NCI-H1436 treated with DMSO at 0.1 percent for 48 hours (cell line): ENCODE measurements at regions not wholly inside any gene's neighbourhood (a gene's known extent, or its start where the extent isn't known, plus 50 kb on each side); places are given as distances from the start of the nearest gene placed in this dataset.
"Not testable (repeated sequence)": the region's sequence is repeated elsewhere in the genome, so short reads cannot be mapped to it uniquely, and the experiment has no call there.

Experiments used
- DNase-seq: peaks from one replicate; lab custom pipeline; 2025; lab: John Stamatoyannopoulos, UW

DNA sequence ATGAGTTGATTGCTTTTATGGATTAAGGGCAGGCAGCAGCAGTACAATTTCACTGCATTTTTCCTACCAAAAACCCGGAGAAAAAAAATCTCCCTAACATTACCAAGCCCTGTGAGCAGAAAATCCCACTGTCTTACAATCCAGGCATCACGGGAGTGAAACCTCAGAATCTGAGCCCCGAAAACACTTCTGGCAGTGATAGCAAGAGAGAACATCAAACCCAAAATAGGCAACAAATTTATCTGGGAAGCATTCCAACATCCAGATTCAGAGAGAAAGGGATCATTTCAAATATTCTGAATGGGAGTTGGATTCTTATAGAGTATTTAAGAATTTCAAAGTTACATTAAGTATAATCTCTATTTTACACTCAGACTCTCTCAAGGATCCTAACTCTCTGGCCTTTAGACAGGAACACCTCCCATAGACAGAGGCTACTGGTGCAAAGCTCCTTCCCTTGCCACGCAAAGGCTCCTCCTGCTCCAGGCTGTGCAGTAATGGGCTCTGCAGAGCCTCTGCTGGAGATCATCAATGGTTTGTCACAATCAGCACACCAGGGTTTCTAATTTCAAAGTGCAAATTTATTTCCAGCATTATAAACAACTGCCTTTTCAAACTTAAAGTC, 256.9 kb downstream of the PARM1 start:
- DNase-seq: no peak

DNA sequence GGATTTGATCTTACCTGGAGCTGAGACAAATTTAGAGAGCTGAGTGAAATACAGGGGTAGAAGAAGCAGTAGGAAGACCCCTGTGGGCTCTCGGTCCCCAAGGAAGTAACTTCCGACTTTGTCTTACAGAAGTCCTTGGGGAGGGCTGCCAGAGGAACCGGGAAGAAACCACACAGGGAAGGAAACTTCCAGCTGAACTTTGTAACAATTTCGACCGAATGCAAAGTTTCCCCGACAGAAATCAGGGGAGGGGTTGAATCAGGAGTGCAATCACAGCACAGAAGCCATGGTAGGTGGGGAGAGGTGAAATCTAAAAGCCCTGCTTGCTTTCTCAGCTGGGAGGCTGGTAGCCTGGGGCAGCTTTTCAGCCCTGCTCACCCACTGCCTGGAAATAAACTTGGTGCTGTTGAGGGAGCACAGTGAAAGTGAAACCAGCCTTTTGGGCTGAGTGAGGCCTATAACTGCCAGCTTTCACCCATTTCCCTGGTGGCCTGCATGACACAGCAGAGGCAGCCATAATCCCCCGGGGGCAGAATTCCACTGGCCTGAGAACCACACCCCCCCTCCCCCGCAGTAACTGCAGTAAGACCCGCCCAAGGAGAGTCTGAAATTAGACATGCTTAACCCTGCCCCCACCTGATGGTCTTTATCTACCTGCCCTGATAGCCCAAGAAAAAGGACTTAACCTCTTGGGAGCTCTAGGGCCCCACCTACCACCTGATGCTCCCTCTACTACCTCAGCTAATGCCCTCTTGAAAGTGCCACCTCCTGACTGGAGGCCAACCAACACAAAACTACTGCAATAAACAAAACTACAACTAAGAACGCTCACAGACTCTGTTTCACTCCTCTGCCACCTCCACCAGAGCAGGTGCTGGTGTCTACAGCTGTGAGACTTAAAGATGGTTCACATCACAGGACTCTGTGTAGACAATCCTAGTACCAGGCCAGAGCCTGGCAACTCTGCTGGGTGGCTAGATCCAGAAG, 248.2 kb downstream of the PARM1 start:
- no peak for DNase-seq

DNA sequence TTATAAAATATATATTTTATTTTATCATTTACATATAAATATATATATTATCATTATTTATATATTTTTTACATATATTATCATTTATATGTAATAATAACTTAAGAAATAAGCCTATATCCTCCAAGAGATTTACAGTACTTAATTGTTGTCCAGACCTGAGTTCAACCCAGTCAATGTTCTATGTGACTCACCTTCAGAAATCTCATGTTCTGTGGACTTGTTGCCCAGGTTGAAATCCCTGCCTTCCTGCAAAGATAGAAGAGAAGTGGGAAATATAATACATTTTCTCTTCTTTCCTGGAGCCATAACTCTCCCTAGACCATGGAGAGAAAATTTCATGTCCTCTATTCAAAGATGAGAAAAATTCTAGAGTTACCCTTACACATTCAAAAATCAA, 247.3 kb downstream of the PARM1 start:
- no peak for DNase-seq

DNA sequence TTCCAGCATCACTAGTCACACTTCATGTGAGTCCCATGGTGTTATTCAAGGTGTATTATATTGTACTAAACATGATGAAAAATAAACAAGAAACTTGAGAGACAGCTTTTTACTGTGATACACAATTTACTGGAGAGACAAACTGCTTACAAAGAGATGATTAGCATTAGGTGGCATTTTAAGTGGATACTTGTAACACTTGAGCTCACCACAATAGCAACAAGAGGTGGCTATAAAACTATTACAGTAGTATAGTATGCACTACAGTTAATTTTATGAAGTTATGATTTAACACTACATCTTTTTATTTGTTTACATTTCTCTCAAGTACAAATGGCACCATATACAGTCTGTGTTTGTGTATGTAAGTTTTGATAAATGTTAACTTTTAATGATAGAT, 246.6 kb downstream of the PARM1 start:
- no peak for DNase-seq

DNA sequence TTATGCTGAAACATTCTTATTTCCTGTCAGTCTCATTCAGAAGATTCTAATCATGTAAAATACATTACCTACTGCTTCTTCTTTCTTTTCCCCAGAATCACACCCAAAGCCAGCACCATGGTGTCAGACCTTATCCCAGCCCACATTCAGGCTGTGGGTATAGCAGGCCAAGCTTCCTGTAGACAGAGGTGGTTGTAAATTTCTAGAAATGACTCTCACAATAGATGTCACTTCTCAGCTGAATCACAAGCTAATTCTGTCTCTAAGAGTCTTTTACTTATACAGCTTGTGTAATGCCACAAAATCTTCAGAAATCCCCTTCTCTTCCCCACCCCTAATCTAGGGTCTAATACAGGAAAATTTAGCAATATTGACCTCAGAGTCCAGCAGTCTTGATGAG, 239.6 kb downstream of the PARM1 start:
- no peak for DNase-seq

DNA sequence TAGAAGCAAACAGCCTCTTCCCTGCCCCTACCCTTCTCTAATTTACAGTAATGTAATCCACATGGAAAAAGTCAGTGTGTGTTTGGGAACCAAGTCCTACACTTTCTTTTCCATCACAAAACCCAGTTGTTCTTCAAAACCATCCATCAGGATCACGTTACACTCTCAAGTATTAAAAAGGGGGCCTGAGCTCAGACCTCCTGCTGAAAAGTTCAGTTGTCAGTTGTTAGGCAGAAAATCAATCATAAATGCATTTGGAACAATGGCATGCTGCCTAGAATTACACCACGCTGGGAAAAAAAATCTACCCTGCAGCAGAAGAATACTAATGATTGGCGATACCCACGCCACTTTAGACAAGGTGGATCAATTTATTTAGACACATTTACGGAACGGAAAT, 236.5 kb downstream of the PARM1 start:
- DNase-seq: no peak

- DNase-seq: no peak
These were observed 236.1 kb downstream of the PARM1 start for GRCh38 chr4:75169020-75169419.

- DNase-seq: no peak
These were observed 235.6 kb downstream of the PARM1 start for GRCh38 chr4:75168548-75168947.

DNA sequence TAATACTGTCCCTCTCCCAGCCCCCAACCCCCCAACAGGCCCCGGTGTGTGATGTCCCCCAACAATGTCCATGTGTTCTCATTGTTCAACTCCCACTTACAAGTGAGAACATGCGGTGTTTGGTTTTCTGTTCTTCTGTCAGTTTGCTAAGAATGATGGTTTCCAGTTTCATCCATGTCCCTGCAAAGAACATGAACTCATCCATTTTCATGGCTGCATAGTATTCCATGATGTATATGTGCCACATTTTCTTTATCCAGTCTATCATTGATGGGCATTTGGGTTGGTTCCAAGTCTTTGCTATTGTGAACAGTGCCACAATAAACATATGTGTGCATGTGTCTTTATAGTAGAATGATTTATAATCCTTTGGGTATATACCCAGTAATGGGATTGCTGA, 232.2 kb downstream of the PARM1 start:
- DNase-seq: not testable (repeated sequence)

GRCh38 chr4:75158451-75158850, 225.5 kb downstream of the PARM1 start:
- DNase-seq: no peak

DNA sequence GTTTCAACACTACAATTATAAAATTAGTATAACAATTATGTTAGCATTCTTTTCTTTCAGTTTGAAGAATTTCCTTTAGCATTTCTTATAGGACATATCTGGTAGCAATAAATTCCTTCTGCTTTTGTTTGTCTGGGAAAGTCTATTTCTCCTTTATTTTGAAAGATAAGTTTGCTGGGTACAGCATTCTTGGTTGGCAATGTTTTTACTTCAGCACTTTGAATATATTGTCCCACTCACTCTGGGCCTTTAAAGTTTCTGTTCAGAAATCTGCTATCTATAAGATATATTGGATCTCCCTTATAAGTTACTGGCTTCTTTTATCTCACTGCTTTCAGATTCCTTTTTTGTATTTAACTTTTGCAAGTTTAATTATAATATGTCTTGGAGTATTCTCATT, 222.1 kb downstream of the PARM1 start:
- DNase-seq: no peak

DNA sequence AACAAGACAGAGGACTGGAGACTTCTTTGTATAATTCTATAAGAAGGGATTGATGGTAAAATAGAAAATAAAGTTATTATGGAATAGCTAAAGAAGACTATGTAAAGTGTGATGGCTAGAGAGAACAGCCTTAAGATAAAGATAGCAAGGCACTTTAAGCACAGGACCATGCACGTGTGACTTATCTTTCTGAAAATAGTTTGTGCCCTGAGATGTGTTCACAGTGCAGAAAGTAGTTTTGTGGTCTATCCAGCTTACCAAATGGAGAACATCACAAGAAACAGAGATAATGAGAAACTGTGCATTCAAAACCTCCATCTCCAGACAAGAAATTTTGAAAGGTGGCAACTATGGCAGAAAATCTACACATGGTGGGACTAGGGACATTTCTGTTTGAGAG, 213.3 kb downstream of the PARM1 start:
- DNase-seq: no peak

DNA sequence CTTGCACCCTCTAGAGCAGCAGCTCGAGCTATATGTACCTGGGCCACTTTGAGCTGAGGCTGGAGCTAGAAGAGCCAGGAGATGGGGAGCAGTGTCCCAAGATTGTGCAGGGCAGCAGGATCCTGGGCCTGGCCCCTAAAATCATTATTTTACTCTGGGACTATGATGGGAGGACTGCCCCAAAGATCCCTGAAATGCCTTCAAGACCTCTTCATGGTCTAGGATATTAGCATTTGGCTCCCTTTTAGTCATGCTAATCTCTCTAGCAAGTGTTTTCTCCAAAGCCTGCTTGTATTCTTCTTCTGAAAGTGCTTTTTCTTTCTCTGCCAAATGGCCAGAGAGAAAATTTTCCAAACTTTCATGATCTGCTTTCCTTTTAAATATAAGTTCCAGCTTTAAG, 211.6 kb downstream of the PARM1 start:
- DNase-seq: no peak

- DNase-seq: no peak
These were observed 209.9 kb downstream of the PARM1 start for GRCh38 chr4:75142850-75143249.

GRCh38 chr4:75142382-75142781, 209.5 kb downstream of the PARM1 start:
- DNase-seq: no peak

DNA sequence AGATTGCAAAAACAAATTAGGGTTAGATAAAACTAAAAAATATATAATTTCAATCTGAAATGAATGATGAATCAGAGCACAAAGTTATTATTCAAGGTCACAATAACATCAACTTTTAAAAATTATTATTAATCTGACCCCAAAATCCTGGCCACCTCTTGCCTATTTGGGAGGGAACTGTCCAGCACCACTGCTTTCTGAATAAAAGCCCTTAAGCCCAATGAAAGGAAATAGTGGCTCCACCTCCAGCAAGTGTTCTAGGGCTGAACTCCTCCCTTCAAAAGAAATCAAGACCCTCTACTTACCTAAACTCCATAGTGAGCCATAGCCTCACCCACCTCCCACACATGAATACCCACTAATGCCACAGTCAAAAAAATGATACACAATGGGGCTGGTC, 208.2 kb downstream of the PARM1 start:
- no peak for DNase-seq

GRCh38 chr4:75137302-75137701, 204.4 kb downstream of the PARM1 start:
- no peak for DNase-seq

GRCh38 chr4:75135068-75135825, 202.3 kb downstream of the PARM1 start:
- DNase-seq: peak; percentile 27

GRCh38 chr4:75126870-75127269, 194.0 kb downstream of the PARM1 start:
- DNase-seq: not testable (repeated sequence)

DNA sequence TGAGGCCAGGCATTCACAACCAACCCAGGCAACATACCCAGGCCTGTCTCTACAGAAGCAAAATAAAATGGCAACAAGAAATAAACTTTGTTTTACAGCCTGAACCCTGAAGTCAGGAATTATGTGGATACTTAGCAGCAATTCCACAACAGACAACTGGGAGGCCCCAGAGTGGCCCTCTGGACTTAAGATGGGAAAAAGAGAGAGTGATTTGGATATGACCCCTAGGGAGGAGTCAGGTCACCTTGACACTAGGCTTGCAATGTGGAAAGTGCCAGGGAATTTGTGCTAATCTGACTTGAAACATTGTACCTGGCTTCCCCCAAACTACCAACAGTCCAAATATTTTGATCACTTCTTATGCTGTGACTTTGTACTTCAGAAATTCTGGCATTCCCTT, 193.1 kb downstream of the PARM1 start:
- no peak for DNase-seq

DNA sequence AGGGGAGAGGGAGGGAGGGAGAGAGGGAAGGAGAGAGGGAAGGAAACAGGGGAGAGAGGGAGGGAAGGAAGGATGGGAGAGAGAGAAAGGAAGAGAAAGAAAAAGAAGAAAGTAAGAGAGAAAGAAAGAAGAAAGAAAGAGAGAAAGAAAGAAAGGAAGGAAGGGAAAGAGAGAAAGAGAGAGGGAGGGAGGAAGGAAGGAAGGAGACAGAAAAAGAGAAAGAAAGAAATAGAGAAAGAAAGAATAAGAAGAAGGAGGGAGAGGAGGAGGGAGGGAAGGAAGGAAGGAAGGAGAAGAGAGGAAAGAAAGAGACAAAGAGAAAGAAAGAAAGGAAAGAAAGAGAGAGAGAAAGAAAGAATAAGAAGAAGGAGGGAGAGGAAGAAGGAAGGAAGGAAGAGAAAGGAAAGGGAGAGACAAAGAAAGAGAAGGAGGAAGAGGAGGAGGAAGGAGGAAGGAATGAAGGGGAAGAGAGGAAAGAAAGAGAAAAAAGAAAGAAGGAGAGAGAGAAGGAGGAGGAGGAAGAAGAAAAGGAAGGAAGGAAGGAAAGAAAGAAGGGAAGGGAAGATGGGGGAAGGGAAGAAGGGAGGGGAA, 189.6 kb downstream of the PARM1 start:
- DNase-seq: no peak

GRCh38 chr4:75118739-75119138, 185.8 kb downstream of the PARM1 start:
- DNase-seq: no peak
